ENCODE measurements at regions not wholly inside any gene's neighbourhood (a gene's known extent, or its start where the extent isn't known, plus 50 kb on each side); places are given as distances from the start of the nearest gene placed in this dataset.

DNA sequence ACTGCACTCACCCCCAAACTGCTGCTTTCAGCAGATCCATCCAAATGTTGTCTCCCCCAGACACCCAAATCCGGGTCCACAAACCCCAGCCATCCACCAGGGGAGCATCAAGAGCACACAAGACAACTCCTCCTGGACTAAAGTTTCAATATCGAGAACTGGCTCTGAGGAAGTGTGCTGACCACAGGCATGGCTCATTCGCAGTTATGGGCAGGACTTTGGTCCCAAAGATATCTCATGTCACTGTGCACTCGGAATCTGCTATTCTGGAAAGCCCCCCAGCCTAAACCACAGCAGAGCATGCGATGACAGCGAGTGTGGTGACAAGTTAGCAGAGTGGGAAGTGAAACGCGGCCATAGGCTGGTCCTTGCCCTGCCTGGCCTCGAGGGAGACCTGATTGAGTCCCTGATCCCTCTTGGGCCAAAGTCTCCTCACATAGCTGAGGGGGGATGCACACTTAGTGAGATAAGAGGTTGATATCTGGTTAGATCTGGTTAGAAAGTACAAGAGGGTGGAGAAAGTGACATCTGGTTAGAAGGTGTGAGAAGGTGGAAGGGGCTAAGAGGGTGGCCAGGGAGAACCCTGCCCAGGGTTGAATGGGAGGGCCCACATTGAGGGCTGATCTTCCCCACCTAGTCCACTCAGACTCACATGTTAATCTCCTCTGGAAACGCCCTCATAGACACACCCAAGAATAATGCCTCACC is 149.7 kb downstream of the MRPL14 start:
- no peak overlapping the region for H2AFZ ChIP-seq (ENCODE audit: low read depth, low read length)
- no peaks in the 10 kb centered on the region for H3K36me3 ChIP-seq (ENCODE audit: insufficient read depth, low read length)
- no peak for TF ChIP-seq EZH2 (IDR thresholded peaks at IDR 0.05; ENCODE audit: borderline replicate concordance, low read depth, low read length, severe bottlenecking)
- no peak for TF ChIP-seq CTCF (IDR thresholded peaks at IDR 0.05; ENCODE audit: borderline replicate concordance, extremely low read depth, low read length, poor library complexity, severe bottlenecking)
- no peaks in the 10 kb centered on the region for H3K79me2 ChIP-seq (ENCODE audit: insufficient read depth, low read length)
- no peaks in the 10 kb centered on the region for H4K20me1 ChIP-seq (ENCODE audit: insufficient read depth, low read length)
- DNase-seq (no peak), ATAC-seq (ENCODE audit: insufficient read depth, low read depth) (no peak)
- H3K4me3 ChIP-seq (ENCODE audit: low read depth in 1 of 2, low read length in 2 of 2) = no peak overlapping the region
- H3K9me3 ChIP-seq (ENCODE audit: insufficient read depth, low read length, severe bottlenecking) = peaks cover 8% of the 10 kb centered on the region
- no peak overlapping the region for H3K27ac ChIP-seq (ENCODE audit: low read length)
- no peak overlapping the region for H3K9ac ChIP-seq (ENCODE audit: low read depth, low read length)
- no peaks in the 10 kb centered on the region for H3K4me1 ChIP-seq (ENCODE audit: insufficient read depth, low read length)
- peaks cover 8% of the 10 kb centered on the region for H3K27me3 ChIP-seq (ENCODE audit: insufficient read depth, low read length, poor library complexity)
- no peak overlapping the region for H3K4me2 ChIP-seq (ENCODE audit: insufficient read depth, low read length)

DNA sequence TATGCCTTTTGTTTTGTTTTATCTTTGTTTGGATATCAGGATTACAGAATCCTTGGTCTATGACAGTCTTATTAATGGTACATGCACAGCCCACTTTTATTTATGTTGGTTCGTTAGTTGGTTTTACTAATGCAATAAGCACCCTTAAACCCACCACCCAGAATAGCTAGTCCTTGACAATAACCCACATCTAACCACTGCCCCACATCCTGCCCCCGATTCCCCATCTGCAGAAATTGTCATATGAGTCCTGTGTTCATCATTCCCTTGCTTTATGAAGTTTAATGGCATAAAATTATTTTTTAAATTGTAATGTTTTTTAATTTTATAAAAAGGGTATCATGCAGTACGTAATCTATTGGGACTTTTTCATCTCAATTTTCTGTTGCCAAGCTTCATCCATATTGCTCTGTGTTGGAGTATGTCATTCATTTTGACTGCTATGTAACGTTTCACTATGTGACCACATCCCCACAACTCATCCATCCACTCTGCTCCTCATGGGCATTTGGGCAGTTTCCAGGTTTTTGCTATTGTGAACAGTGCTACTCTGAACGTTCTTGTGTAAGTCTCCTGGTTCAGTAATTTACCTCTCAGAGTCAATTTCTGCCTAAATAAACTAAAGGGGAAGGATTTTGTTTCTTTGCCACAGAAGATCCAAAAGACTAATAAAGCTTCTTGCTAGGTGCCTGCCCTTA is 150.4 kb downstream of the MRPL14 start:
- Histone ChIP-seq H3K9ac (ENCODE audit: low read depth, low read length) (no peak overlapping the region), H3K4me1 (ENCODE audit: insufficient read depth, low read length) (no peaks in the 10 kb centered on the region), H3K9me3 (ENCODE audit: insufficient read depth, low read length, severe bottlenecking) (peaks cover 8% of the 10 kb centered on the region), H3K4me3 (ENCODE audit: low read depth in 1 of 2, low read length in 2 of 2) (no peak overlapping the region), H2AFZ (ENCODE audit: low read depth, low read length) (no peak overlapping the region), H4K20me1 (ENCODE audit: insufficient read depth, low read length) (no peaks in the 10 kb centered on the region), H3K4me2 (ENCODE audit: insufficient read depth, low read length) (no peak overlapping the region), H3K79me2 (ENCODE audit: insufficient read depth, low read length) (no peaks in the 10 kb centered on the region), H3K36me3 (ENCODE audit: insufficient read depth, low read length) (no peaks in the 10 kb centered on the region), H3K27ac (ENCODE audit: low read length) (no peak overlapping the region), H3K27me3 (ENCODE audit: insufficient read depth, low read length, poor library complexity) (peaks cover 8% of the 10 kb centered on the region)
- ATAC-seq (ENCODE audit: insufficient read depth, low read depth) (peak; percentile 52; the same call in 1 of the 3 replicates), DNase-seq (no peak)
- TF ChIP-seq CTCF (IDR thresholded peaks at IDR 0.05; ENCODE audit: borderline replicate concordance, extremely low read depth, low read length, poor library complexity, severe bottlenecking) (no peak), EZH2 (IDR thresholded peaks at IDR 0.05; ENCODE audit: borderline replicate concordance, low read depth, low read length, severe bottlenecking) (no peak)

DNA sequence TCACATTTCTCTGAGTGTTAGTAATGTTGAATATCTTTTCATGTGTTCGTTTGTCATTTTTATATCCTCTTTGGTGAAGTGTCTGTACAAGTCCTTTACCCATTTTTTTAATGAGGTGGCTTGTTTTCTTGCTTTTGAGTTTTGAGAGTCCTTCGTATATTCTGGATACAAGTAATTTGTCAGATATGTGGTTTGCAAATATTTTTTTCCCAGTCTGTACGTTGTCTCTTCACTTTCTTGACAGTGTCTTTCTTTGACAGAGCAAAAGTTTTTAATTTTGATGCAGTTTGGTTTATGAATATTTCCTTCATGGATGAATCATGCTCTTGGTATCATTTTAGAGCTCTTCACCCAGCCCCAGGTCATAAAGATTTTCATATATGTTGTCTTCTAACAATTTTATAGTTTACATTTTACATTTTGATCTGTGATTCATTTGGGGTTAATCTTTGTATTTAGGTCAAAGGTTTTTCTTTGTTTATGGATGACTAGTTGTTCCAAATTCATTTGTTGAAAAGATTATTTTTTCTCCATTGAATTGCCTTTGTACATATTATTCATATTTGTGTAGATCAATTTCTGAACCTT is 152.5 kb downstream of the MRPL14 start:
- peaks cover 8% of the 10 kb centered on the region for H3K27me3 ChIP-seq (ENCODE audit: insufficient read depth, low read length, poor library complexity)
- H3K4me1 ChIP-seq (ENCODE audit: insufficient read depth, low read length) = no peaks in the 10 kb centered on the region
- H3K9ac ChIP-seq (ENCODE audit: low read depth, low read length) = no peak overlapping the region
- no peak for ATAC-seq (ENCODE audit: insufficient read depth, low read depth)
- DNase-seq = no peak
- no peak overlapping the region for H2AFZ ChIP-seq (ENCODE audit: low read depth, low read length)
- H3K27ac ChIP-seq (ENCODE audit: low read length) = no peak overlapping the region
- H3K4me2 ChIP-seq (ENCODE audit: insufficient read depth, low read length) = no peak overlapping the region
- TF ChIP-seq CTCF (IDR thresholded peaks at IDR 0.05; ENCODE audit: borderline replicate concordance, extremely low read depth, low read length, poor library complexity, severe bottlenecking) (no peak), EZH2 (IDR thresholded peaks at IDR 0.05; ENCODE audit: borderline replicate concordance, low read depth, low read length, severe bottlenecking) (no peak)
- no peaks in the 10 kb centered on the region for H4K20me1 ChIP-seq (ENCODE audit: insufficient read depth, low read length)
- H3K9me3 ChIP-seq (ENCODE audit: insufficient read depth, low read length, severe bottlenecking) = peaks cover 8% of the 10 kb centered on the region
- no peak overlapping the region for H3K4me3 ChIP-seq (ENCODE audit: low read depth in 1 of 2, low read length in 2 of 2)
- H3K36me3 ChIP-seq (ENCODE audit: insufficient read depth, low read length) = no peaks in the 10 kb centered on the region
- no peaks in the 10 kb centered on the region for H3K79me2 ChIP-seq (ENCODE audit: insufficient read depth, low read length)

All from DND-41 (cell line).